ENCODE measurements at regions not wholly inside any gene's neighbourhood (a gene's known extent, or its start where the extent isn't known, plus 50 kb on each side); places are given as distances from the start of the nearest gene placed in this dataset.

DNA sequence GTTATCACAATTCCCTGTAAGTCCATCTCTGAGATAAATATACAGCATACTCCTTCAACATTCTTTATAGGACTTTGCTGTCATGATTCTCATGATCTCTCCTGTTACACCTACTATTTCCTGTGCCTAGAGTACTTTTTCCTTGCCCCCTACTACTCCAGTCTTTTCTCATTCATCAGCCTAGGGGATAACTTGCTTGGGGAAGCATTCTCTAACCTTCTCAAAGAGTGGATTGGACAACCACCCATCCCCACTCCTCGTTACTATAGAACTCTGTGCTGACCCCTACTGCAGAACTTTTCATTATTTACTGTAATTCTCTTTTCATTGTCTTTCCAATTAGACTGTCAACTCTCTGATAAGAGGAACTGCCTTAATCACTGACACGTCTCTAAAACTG is 57.4 kb upstream of the TFEC start:
- ChIA-PET CTCF (interaction anchor here (0.8 kb wide), 1 partner anchor 9 kb away, joined by 3 read pairs; no protein-coding TSS in a partner anchor), POLR2A (no interaction called here)
- H3K27me3 ChIP-seq (ENCODE audit: control insufficient read depth in 1 of 2, insufficient read depth in 2 of 2, low read length in 2 of 2): no peaks in the 10 kb centered on the region
- intact Hi-C loops (cut with DNase I, micrococcal nuclease): no loop called here
- no peak overlapping the region for H3K27ac Mint-ChIP-seq
- DNase-seq (no peak), ATAC-seq (ENCODE audit: poor library complexity) (no peak)
- no peak overlapping the region for H3K4me3 ChIP-seq (ENCODE audit: low read length)
- H3K27ac ChIP-seq (ENCODE audit: low read depth in 1 of 2, low read length in 2 of 2): no peak overlapping the region
- no peaks in the 10 kb centered on the region for H3K4me1 Mint-ChIP-seq (ENCODE audit: low read depth)
- H3K36me3 Mint-ChIP-seq (ENCODE audit: low read depth): no peaks in the 10 kb centered on the region
- H3K4me3 Mint-ChIP-seq: no peak overlapping the region
- no peaks in the 10 kb centered on the region for H3K9me3 Mint-ChIP-seq
- no peaks in the 10 kb centered on the region for H3K27me3 Mint-ChIP-seq
- TF ChIP-seq, protein P1, sequence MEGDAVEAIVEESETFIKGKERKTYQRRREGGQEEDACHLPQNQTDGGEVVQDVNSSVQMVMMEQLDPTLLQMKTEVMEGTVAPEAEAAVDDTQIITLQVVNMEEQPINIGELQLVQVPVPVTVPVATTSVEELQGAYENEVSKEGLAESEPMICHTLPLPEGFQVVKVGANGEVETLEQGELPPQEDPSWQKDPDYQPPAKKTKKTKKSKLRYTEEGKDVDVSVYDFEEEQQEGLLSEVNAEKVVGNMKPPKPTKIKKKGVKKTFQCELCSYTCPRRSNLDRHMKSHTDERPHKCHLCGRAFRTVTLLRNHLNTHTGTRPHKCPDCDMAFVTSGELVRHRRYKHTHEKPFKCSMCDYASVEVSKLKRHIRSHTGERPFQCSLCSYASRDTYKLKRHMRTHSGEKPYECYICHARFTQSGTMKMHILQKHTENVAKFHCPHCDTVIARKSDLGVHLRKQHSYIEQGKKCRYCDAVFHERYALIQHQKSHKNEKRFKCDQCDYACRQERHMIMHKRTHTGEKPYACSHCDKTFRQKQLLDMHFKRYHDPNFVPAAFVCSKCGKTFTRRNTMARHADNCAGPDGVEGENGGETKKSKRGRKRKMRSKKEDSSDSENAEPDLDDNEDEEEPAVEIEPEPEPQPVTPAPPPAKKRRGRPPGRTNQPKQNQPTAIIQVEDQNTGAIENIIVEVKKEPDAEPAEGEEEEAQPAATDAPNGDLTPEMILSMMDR (IDR thresholded peaks at IDR 0.05): no peak
- H3K9me3 ChIP-seq (ENCODE audit: control insufficient read depth in 1 of 2, insufficient read depth in 1 of 2, low read length in 2 of 2): no peaks in the 10 kb centered on the region
- H3K36me3 ChIP-seq (ENCODE audit: insufficient read depth, low read length): no peaks in the 10 kb centered on the region
- H3K4me1 ChIP-seq (ENCODE audit: insufficient read depth, low read length): no peaks in the 10 kb centered on the region

DNA sequence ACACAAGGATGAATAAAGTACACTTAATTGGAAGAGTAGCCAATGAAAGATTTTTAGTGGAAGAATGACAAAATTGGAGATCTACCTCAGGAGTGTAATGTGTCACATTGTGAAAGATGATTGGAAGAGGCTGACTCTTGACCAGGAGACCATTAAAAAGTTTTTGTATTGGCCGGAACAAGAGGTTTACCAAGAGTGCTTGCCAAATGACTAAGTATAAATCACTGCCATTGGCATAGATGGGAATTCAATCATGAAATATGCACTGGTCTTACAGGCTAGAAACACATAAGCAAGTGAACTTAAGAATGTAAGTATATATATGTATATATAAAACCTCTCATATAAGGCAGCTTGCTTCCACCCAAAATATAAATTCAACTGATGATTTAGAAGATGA is 58.7 kb upstream of the TFEC start:
- Histone ChIP-seq H3K27ac (ENCODE audit: low read depth in 1 of 2, low read length in 2 of 2) (no peak overlapping the region), H3K4me1 (ENCODE audit: insufficient read depth, low read length) (no peaks in the 10 kb centered on the region), H3K4me3 (ENCODE audit: low read length) (no peak overlapping the region), H3K36me3 (ENCODE audit: insufficient read depth, low read length) (no peaks in the 10 kb centered on the region), H3K9me3 (ENCODE audit: control insufficient read depth in 1 of 2, insufficient read depth in 1 of 2, low read length in 2 of 2) (no peaks in the 10 kb centered on the region), H3K27me3 (ENCODE audit: control insufficient read depth in 1 of 2, insufficient read depth in 2 of 2, low read length in 2 of 2) (no peaks in the 10 kb centered on the region)
- CTCF ChIA-PET: no interaction called here
- no peak overlapping the region for H3K27ac Mint-ChIP-seq
- H3K4me1 Mint-ChIP-seq (ENCODE audit: low read depth): no peaks in the 10 kb centered on the region
- DNase-seq: no peak
- intact Hi-C loops (cut with DNase I, micrococcal nuclease): no loop called here
- H3K4me3 Mint-ChIP-seq: no peak overlapping the region
- H3K36me3 Mint-ChIP-seq (ENCODE audit: low read depth): no peaks in the 10 kb centered on the region
- no peaks in the 10 kb centered on the region for H3K9me3 Mint-ChIP-seq
- ATAC-seq (ENCODE audit: poor library complexity): no peak
- TF ChIP-seq, protein P1 (IDR thresholded peaks at IDR 0.05): no peak
- H3K27me3 Mint-ChIP-seq: no peaks in the 10 kb centered on the region
- POLR2A ChIA-PET: no interaction called here

DNA sequence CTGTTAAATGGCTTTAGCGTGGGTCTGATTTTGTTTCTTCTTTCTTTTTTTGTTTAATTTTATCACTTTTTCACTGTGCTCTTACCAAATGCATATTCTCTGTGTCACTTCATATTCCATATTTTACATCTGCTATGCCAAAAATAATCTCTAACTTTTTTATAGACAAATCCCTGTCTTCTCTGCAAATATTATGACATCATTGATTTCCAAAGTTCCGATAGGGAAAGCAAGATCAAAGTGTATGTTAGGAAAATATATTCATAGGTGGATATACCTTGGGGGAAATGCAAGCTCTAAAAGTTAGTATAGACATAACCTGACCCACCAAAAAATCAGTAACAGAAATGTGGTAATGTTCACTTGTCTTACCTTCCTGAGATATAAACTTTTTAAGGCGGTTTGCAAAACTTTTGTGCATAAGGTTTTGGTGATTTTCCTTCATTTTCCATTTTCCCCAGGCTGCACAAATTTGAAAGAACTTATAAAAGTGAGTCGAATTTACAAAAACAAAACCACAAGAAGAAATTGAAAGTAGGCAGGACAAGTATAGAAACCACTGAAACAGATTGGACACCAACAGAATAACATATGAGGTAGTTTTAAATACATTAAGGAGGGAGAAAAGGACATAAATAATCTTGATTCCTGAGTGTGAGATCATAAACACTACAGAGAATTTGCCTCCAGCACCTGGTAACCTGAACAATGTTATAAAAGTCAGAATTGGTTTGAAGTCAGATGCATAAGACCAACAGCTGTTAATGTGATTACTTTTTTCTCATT is 63.1 kb upstream of the TFEC start:
- H3K4me1 ChIP-seq (ENCODE audit: insufficient read depth, low read length): no peaks in the 10 kb centered on the region
- Mint-ChIP-seq H3K4me1 (ENCODE audit: low read depth) (no peaks in the 10 kb centered on the region), H3K27ac (no peak overlapping the region), H3K9me3 (no peaks in the 10 kb centered on the region), H3K27me3 (no peaks in the 10 kb centered on the region), H3K4me3 (no peak overlapping the region), H3K36me3 (ENCODE audit: low read depth) (no peaks in the 10 kb centered on the region)
- no peak overlapping the region for H3K4me3 ChIP-seq (ENCODE audit: low read length)
- H3K9me3 ChIP-seq (ENCODE audit: control insufficient read depth in 1 of 2, insufficient read depth in 1 of 2, low read length in 2 of 2): no peaks in the 10 kb centered on the region
- H3K36me3 ChIP-seq (ENCODE audit: insufficient read depth, low read length): no peaks in the 10 kb centered on the region
- H3K27ac ChIP-seq (ENCODE audit: low read depth in 1 of 2, low read length in 2 of 2): no peak overlapping the region
- TF ChIP-seq, protein P1 (IDR thresholded peaks at IDR 0.05): no peak
- intact Hi-C loops (cut with DNase I, micrococcal nuclease): no loop called here
- ATAC-seq (ENCODE audit: poor library complexity) (no peak), DNase-seq (no peak)
- ChIA-PET CTCF (no interaction called here), POLR2A (no interaction called here)
- H3K27me3 ChIP-seq (ENCODE audit: control insufficient read depth in 1 of 2, insufficient read depth in 2 of 2, low read length in 2 of 2): no peaks in the 10 kb centered on the region
